Stomach (tissue), 4 donors: ENCODE measurements at regions not wholly inside any gene's neighbourhood (a gene's known extent, or its start where the extent isn't known, plus 50 kb on each side); places are given as distances from the start of the nearest gene placed in this dataset.

Experiments used
- EP300 ChIP-seq: sonication (generic); formaldehyde crosslinking; IDR thresholded peaks from one replicate; pipeline ENCODE4 v1.6.1; 2017; ENCODE audit warnings: antibody characterized with exemption
- POLR2A ChIP-seq, 4 donors: fragments of 450-650 bp; IDR thresholded peaks; one replicate each; pipeline ENCODE4 v1.6.1; 2016; ENCODE audit warnings: antibody characterized with exemption in 4 of 4, control low read depth in 2 of 4, mild to moderate bottlenecking in 1 of 4, moderate library complexity in 1 of 4
- POLR2AphosphoS5 ChIP-seq, 3 donors: sonication (generic); formaldehyde crosslinking; IDR thresholded peaks; one replicate each; pipeline ENCODE4 v1.6.1; 2016; ENCODE audit warnings: antibody characterized with exemption in 3 of 3
- TF ChIP-seq, protein P1 (sequence below), 7 experiments: fragments of 450-650 bp in 4 of 7; fragments of 200-600 bp in 3 of 7; sonication (generic) in 3 of 7; IDR thresholded peaks; one replicate each; pipeline ENCODE4 v1.5.1; 2016 to 2019; ENCODE audit warnings: antibody characterized with exemption in 7 of 7, control low read depth in 2 of 7, mild to moderate bottlenecking in 1 of 7

- no peak for TF ChIP-seq POLR2A (IDR thresholded peaks at IDR 0.05)
- TF ChIP-seq, protein P1, sequence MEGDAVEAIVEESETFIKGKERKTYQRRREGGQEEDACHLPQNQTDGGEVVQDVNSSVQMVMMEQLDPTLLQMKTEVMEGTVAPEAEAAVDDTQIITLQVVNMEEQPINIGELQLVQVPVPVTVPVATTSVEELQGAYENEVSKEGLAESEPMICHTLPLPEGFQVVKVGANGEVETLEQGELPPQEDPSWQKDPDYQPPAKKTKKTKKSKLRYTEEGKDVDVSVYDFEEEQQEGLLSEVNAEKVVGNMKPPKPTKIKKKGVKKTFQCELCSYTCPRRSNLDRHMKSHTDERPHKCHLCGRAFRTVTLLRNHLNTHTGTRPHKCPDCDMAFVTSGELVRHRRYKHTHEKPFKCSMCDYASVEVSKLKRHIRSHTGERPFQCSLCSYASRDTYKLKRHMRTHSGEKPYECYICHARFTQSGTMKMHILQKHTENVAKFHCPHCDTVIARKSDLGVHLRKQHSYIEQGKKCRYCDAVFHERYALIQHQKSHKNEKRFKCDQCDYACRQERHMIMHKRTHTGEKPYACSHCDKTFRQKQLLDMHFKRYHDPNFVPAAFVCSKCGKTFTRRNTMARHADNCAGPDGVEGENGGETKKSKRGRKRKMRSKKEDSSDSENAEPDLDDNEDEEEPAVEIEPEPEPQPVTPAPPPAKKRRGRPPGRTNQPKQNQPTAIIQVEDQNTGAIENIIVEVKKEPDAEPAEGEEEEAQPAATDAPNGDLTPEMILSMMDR (IDR thresholded peaks at IDR 0.05), result no peak
- TF ChIP-seq POLR2AphosphoS5 (IDR thresholded peaks at IDR 0.05), result no peak
- TF ChIP-seq EP300, result no peak
These were observed 69.9 kb downstream of the CTAGE1 start for GRCh38 chr18:22347606-22348511.
